ENCODE measurements at regions not wholly inside any gene's neighbourhood (a gene's known extent, or its start where the extent isn't known, plus 50 kb on each side); places are given as distances from the start of the nearest gene placed in this dataset.
"Not testable (repeated sequence)": the region's sequence is repeated elsewhere in the genome, so short reads cannot be mapped to it uniquely, and the experiment has no call there.

GRCh38 chr5:174462129-174462528, 262.3 kb upstream of the MSX2 start:
- DNase-seq (ENCODE audit: low read depth in 2 of 3, low spot score in 2 of 3), result no peak

- no peak for DNase-seq (ENCODE audit: low read depth in 2 of 3, low spot score in 2 of 3)
These were observed 259.7 kb upstream of the MSX2 start for GRCh38 chr5:174464504-174465165.

- not testable (repeated sequence) for DNase-seq (ENCODE audit: low read depth in 2 of 3, low spot score in 2 of 3)
These were observed 252.9 kb upstream of the MSX2 start for GRCh38 chr5:174471528-174471927.

GRCh38 chr5:174472956-174473355, 251.4 kb upstream of the MSX2 start:
- DNase-seq (ENCODE audit: low read depth in 2 of 3, low spot score in 2 of 3), result no peak

- DNase-seq (ENCODE audit: low read depth in 2 of 3, low spot score in 2 of 3), result not testable (repeated sequence)
These were observed 248.4 kb upstream of the MSX2 start for GRCh38 chr5:174476001-174476400.

- DNase-seq (ENCODE audit: low read depth in 2 of 3, low spot score in 2 of 3), result no peak
These were observed 245.1 kb upstream of the MSX2 start for GRCh38 chr5:174479325-174479724.

GRCh38 chr5:174481737-174482136, 242.6 kb upstream of the MSX2 start:
- no peak for DNase-seq (ENCODE audit: low read depth in 2 of 3, low spot score in 2 of 3)

- DNase-seq (ENCODE audit: low read depth in 2 of 3, low spot score in 2 of 3), result no peak
These were observed 241.8 kb upstream of the MSX2 start for GRCh38 chr5:174482607-174483024.

GRCh38 chr5:174483411-174483810, 241.0 kb upstream of the MSX2 start:
- DNase-seq (ENCODE audit: low read depth in 2 of 3, low spot score in 2 of 3), result no peak

- DNase-seq (ENCODE audit: low read depth in 2 of 3, low spot score in 2 of 3), result no peak
These were observed 235.2 kb upstream of the MSX2 start for GRCh38 chr5:174489215-174489614.

GRCh38 chr5:174489920-174490597, 234.3 kb upstream of the MSX2 start:
- DNase-seq (ENCODE audit: low read depth in 2 of 3, low spot score in 2 of 3), result no peak

- no peak for DNase-seq (ENCODE audit: low read depth in 2 of 3, low spot score in 2 of 3)
These were observed 233.7 kb upstream of the MSX2 start for GRCh38 chr5:174490728-174491127.

- no peak for DNase-seq (ENCODE audit: low read depth in 2 of 3, low spot score in 2 of 3)
These were observed 233.1 kb upstream of the MSX2 start for GRCh38 chr5:174491265-174491664.

- DNase-seq (ENCODE audit: low read depth in 2 of 3, low spot score in 2 of 3), result no peak
These were observed 232.5 kb upstream of the MSX2 start for GRCh38 chr5:174491761-174492350.

GRCh38 chr5:174493530-174493929, 230.9 kb upstream of the MSX2 start:
- no peak for DNase-seq (ENCODE audit: low read depth in 2 of 3, low spot score in 2 of 3)

- not testable (repeated sequence) for DNase-seq (ENCODE audit: low read depth in 2 of 3, low spot score in 2 of 3)
These were observed 226.4 kb upstream of the MSX2 start for GRCh38 chr5:174497939-174498338.

GRCh38 chr5:174498575-174498974, 225.8 kb upstream of the MSX2 start:
- DNase-seq (ENCODE audit: low read depth in 2 of 3, low spot score in 2 of 3), result not testable (repeated sequence)

GRCh38 chr5:174500636-174501035, 223.7 kb upstream of the MSX2 start:
- DNase-seq (ENCODE audit: low read depth in 2 of 3, low spot score in 2 of 3), result no peak

- DNase-seq (ENCODE audit: low read depth in 2 of 3, low spot score in 2 of 3), result no peak
These were observed 222.8 kb upstream of the MSX2 start for GRCh38 chr5:174501461-174502069.

- no peak for DNase-seq (ENCODE audit: low read depth in 2 of 3, low spot score in 2 of 3)
These were observed 221.3 kb upstream of the MSX2 start for GRCh38 chr5:174503086-174503460.

GRCh38 chr5:174503461-174504265, 220.7 kb upstream of the MSX2 start:
- no peak for DNase-seq (ENCODE audit: low read depth in 2 of 3, low spot score in 2 of 3)

All from activated CD8-positive, alpha-beta memory T cell treated with anti-CD3 and anti-CD28 coated beads for 48 hours (primary cell).